AG04450 (cell line): ENCODE measurements at regions not wholly inside any gene's neighbourhood (a gene's known extent, or its start where the extent isn't known, plus 50 kb on each side); places are given as distances from the start of the nearest gene placed in this dataset.
"Not testable (repeated sequence)": the region's sequence is repeated elsewhere in the genome, so short reads cannot be mapped to it uniquely, and the experiment has no call there.

Source experiments
- CTCF ChIA-PET: fragments of 300-600, 350-600 bp; formaldehyde crosslinking; extraction: SDS; loops from one replicate; lab custom pipeline; 2022; ENCODE audit warnings: antibody characterized with exemption, inconsistent platforms; lab: Charles Lee
- POLR2A ChIA-PET: fragments of 350-600 bp; formaldehyde crosslinking; extraction: SDS; loops from one replicate; lab custom pipeline; 2021; ENCODE audit warnings: antibody characterized with exemption, inconsistent platforms; lab: Yijun Ruan, JAX
- DNase-seq: peaks from one replicate; pipeline ENCODE4 v3.0.0-alpha.2; 2011; ENCODE audit warnings: low read depth, low spot score
- H3K27ac ChIP-seq: one replicate; pipeline ENCODE4 v1.5.1; 2012; ENCODE audit warnings: low read depth, low read length, control low read depth
- H3K27me3 ChIP-seq: one replicate; pipeline ENCODE4 v1.6.0; 2012; ENCODE audit warnings: low read length; ENCODE audit not compliant: control insufficient read depth, insufficient read depth
- H3K4me3 ChIP-seq: 2 replicates; pipeline ENCODE4 v1.5.1; 2011; ENCODE audit warnings: mild to moderate bottlenecking, low read depth, low read length, control low read depth
- H3K9me3 ChIP-seq: 2 replicates; pipeline ENCODE4 v1.5.1; 2012; ENCODE audit warnings: low read length; ENCODE audit not compliant: control insufficient read depth, insufficient read depth
- TF ChIP-seq, protein P1 (sequence below): IDR thresholded peaks from 2 replicates; pipeline ENCODE4 v1.5.1; 2011; ENCODE audit warnings: low read depth, low read length, control low read depth, inconsistent platforms

- ChIA-PET CTCF (interaction anchor here (1.3 kb wide), 1 partner anchor 11 kb away, joined by 4 read pairs; no protein-coding TSS in a partner anchor), POLR2A (no interaction called here)
- H3K4me3 ChIP-seq, result no peak overlapping the region
- DNase-seq, result no peak
- TF ChIP-seq, protein P1, sequence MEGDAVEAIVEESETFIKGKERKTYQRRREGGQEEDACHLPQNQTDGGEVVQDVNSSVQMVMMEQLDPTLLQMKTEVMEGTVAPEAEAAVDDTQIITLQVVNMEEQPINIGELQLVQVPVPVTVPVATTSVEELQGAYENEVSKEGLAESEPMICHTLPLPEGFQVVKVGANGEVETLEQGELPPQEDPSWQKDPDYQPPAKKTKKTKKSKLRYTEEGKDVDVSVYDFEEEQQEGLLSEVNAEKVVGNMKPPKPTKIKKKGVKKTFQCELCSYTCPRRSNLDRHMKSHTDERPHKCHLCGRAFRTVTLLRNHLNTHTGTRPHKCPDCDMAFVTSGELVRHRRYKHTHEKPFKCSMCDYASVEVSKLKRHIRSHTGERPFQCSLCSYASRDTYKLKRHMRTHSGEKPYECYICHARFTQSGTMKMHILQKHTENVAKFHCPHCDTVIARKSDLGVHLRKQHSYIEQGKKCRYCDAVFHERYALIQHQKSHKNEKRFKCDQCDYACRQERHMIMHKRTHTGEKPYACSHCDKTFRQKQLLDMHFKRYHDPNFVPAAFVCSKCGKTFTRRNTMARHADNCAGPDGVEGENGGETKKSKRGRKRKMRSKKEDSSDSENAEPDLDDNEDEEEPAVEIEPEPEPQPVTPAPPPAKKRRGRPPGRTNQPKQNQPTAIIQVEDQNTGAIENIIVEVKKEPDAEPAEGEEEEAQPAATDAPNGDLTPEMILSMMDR, result no peak
- H3K27me3 ChIP-seq, result peaks cover 27% of the 10 kb centered on the region
- no peaks in the 10 kb centered on the region; the same call in 1 of the 2 replicates for H3K9me3 ChIP-seq
- no peak overlapping the region for H3K27ac ChIP-seq
These were observed 130.9 kb upstream of the PODXL start for GRCh38 chr7:131687296-131687695.

DNA sequence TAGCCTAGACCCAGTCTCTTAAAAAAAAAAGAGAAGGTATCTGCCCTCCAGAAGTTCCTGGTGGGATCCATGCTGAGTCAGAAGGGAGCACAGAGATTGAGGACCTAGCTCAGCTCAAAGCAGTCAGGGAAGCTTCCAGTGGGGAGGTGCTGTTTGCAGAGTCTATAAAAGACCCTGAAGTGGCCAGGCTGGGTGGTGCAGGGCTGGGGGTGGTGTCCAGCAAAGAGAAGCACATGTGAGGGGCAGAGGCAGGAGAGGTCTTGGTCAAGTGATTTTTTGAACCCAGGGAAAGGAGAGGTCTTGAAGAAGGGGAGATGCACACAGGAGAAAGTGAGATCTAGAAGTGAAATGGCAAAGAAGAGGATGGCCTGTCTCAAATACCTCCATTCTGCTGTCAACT lies 130.4 kb upstream of the PODXL start:
- TF ChIP-seq, protein P1, result no peak
- H3K27ac ChIP-seq, result no peak overlapping the region
- ChIA-PET POLR2A (no interaction called here), CTCF (interaction anchor here (1.3 kb wide), 1 partner anchor 11 kb away, joined by 4 read pairs; no protein-coding TSS in a partner anchor)
- no peak for DNase-seq
- no peak overlapping the region for H3K4me3 ChIP-seq
- peaks cover 27% of the 10 kb centered on the region for H3K27me3 ChIP-seq
- H3K9me3 ChIP-seq, result no peaks in the 10 kb centered on the region

GRCh38 chr7:131683536-131684125 lies 127.2 kb upstream of the PODXL start:
- POLR2A ChIA-PET, result no interaction called here

DNA sequence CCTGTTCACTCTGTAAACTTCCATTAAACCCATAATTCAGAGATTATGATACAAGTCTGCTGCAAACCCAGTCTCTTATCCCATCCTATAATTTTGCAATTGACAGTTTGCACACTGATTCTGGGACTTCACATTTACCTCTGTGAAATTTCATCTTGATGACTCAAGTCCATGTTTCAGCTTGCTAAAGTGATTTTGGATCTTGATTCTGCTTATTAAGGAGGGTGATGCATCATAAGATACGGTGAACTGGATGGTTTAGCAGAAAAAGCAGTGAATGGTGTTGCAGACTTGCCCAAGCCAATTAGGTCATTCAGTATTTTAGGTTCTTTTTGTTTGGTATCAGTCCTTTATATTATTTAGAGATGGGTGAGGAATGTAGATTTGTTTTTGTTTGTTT lies 125.5 kb upstream of the PODXL start:
- Histone ChIP-seq H3K4me3 (no peak overlapping the region), H3K27ac (no peak overlapping the region), H3K9me3 (no peaks in the 10 kb centered on the region), H3K27me3 (no peaks in the 10 kb centered on the region)
- TF ChIP-seq, protein P1, result no peak
- ChIA-PET POLR2A (no interaction called here), CTCF (interaction anchor here (1.0 kb wide), 1 partner anchor 10 kb away, joined by 4 read pairs; no protein-coding TSS in a partner anchor)
- DNase-seq, result no peak

More at GRCh38 chr7:131683536-131684125, 127.2 kb upstream of the PODXL start:
- TF ChIP-seq, protein P1, result no peak
- Histone ChIP-seq H3K9me3 (no peaks in the 10 kb centered on the region), H3K4me3 (no peak overlapping the region), H3K27me3 (peaks cover 5% of the 10 kb centered on the region), H3K27ac (no peak overlapping the region)
- DNase-seq, result no peak
- CTCF ChIA-PET, result interaction anchor here (0.5 to 1.7 kb wide), 2 partner anchors 8 to 103 kb away, joined by 3 to 8 read pairs; no protein-coding TSS in a partner anchor

- H3K27me3 ChIP-seq, DNase-seq, H3K9me3 ChIP-seq, H3K27ac ChIP-seq, H3K4me3 ChIP-seq, POLR2A ChIA-PET: not testable (repeated sequence)
- CTCF ChIA-PET, result interaction anchor here (1.1 kb wide), 1 partner anchor 12 kb away, joined by 5 read pairs; no protein-coding TSS in a partner anchor
These were observed 122.6 kb upstream of the PODXL start for GRCh38 chr7:131679071-131679470.

GRCh38 chr7:131676850-131677249 lies 120.4 kb upstream of the PODXL start:
- H3K27ac ChIP-seq, H3K9me3 ChIP-seq, DNase-seq, H3K4me3 ChIP-seq: not testable (repeated sequence)
- peaks cover 20% of the 10 kb centered on the region for H3K27me3 ChIP-seq
- ChIA-PET POLR2A (interaction anchor here (0.7 kb wide), 1 partner anchor 487 kb away, joined by 3 read pairs; no protein-coding TSS in a partner anchor), CTCF (interaction anchor here (1.1 to 1.4 kb wide), 2 partner anchors 10 to 13 kb away, joined by 3 to 4 read pairs; no protein-coding TSS in a partner anchor)
